Hematopoietic multipotent progenitor cell treated with erythropoietin and hydrocortisone succinate and interleukin-3 and kit ligand, for 15 days (in vitro differentiated cells): ENCODE measurements at regions not wholly inside any gene's neighbourhood (a gene's known extent, or its start where the extent isn't known, plus 50 kb on each side); places are given as distances from the start of the nearest gene placed in this dataset.
"Not testable (repeated sequence)": the region's sequence is repeated elsewhere in the genome, so short reads cannot be mapped to it uniquely, and the experiment has no call there.

ENCODE experiments used
- DNase-seq: peaks from one replicate; pipeline ENCODE4 v3.0.0-alpha.2; 2015; ENCODE audit warnings: low spot score

DNA sequence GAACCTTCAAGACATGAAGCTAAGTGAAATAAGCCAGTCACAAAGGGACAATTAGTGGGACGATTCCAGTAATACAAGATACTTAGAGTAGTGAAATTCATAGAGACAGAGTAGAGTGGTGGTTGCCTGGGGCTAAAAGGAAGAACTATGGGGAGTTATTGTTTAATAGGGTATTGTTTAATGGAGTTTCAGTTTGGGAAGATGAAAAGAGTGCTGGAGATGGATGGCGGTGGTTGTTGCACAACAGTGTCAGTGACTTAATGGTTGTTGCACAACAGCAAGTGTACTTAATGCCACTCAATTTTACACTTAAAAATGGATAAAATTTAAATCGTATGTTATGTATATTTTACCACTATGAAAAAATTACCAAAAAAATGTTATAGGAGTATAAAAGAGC lies 209.7 kb upstream of the TENT5A start:
- no peak for DNase-seq

GRCh38 chr6:81950877-81951276 lies 198.4 kb upstream of the TENT5A start:
- no peak for DNase-seq

DNA sequence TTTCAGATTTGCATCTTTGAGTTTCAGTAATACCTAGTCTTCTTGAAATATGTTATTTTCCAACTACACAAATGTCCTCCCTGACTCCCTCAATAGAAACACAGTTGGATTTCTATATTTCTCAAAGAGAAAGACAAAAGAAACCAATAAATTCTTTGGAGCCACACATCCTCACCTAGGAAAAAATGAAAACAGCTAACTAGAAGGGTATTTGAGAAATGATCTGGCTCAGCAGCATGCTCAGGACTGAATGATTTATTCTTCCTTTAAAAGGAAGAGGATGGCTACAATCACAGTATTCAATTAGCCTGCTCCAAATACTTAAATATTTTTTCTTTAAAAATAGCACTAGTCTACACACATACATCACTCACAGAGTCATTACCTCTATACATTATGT lies 196.4 kb upstream of the TENT5A start:
- no peak for DNase-seq

DNA sequence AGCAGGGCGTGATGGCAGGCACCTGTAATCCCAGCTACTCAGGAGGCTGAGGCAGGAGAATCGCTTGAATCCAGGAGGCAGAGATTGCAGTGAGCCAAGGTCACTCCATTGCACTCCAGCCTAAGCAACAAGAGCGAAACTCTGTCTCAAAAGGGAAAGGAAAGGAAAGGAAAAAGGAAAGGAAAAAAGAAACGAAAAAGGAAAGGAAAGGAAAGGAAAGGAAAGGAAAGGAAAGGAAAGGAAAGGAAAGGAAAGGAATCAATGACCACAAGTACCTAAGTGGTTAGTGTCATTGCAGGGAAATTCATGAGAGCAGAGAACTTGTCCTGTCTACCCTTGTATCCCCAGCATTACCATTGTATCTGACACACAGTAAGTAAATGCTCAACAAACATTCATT lies 195.7 kb upstream of the TENT5A start:
- DNase-seq, result not testable (repeated sequence)

- DNase-seq, result no peak
These were observed 192.2 kb upstream of the TENT5A start for GRCh38 chr6:81944661-81945060.

DNA sequence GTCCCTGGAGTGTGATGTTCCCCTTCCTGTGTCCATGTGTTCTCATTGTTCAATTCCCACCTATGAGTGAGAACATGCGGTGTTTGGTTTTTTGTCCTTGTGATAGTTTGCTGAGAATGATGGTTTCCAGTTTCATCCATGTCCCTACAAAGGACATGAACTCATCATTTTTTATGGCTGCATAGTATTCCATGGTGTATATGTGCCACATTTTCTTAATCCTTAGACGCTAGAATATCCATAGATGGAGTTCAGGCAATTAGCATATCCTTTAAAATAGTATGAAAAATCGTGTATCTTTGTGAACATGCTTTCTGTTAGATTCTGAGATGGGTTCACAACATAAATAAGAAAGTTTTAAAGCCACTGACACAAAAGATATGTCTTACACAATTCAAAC lies 190.4 kb upstream of the TENT5A start:
- DNase-seq, result not testable (repeated sequence)

- DNase-seq, result no peak
These were observed 189.5 kb upstream of the TENT5A start for GRCh38 chr6:81942067-81942370.

- no peak for DNase-seq
These were observed 188.0 kb upstream of the TENT5A start for GRCh38 chr6:81940451-81940985.

- no peak for DNase-seq
These were observed 187.3 kb upstream of the TENT5A start for GRCh38 chr6:81939766-81940165.

DNA sequence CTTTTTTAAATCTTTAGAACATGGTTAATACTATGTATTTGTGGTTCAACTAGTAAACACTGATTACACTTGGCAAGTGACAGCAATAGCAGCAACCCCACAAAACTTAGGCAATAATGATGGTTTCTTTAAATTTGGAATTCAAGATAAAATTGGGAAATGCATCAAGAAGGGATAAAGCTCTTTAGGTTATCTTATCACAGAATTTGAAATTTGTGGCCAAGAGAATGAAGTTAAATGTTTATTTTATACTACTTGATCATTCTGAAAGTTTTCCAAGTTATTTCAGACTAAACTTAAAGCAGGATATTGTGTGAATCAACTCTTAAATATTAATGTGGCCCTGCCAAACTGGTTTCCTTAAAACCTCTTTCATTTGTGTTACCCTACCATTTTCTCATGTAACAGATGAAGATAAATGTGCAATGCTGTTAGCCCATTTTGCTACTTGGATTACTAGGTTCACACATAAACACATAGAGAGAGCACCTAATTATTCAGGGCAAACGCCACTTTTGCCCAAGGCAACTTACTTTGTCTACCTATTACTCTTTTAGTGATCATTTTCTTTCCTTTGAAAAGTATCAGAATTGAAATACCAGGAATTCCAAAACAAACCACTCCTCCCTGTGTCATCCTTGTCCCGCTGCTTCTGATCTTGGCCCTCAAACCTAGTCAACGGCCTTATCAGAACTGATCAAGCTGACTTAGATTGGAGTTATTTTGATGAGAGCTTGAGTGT lies 186.7 kb upstream of the TENT5A start:
- no peak for DNase-seq

GRCh38 chr6:81938014-81938856 lies 185.8 kb upstream of the TENT5A start:
- DNase-seq, result peak; percentile 60

- DNase-seq, result no peak
These were observed 184.9 kb upstream of the TENT5A start for GRCh38 chr6:81937296-81937937.

DNA sequence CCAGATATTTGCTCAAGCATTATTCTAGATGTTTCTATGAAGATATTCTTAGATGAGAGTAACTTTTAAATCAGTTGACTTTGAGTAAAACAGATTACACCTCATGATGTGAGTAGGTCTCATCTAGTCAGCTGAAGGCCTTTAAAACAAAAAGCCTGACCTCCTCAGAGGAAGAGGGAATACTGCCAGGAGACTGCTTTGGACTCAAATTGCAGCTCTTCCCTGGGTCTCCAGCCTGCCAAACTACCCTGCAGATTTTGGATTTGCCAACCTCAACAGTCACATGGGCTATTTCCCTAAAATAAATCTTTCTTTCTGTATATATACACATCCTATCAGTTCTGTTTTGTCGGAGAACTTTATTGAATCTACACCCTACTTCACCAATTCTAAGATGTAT lies 182.5 kb upstream of the TENT5A start:
- DNase-seq, result no peak

- no peak for DNase-seq
These were observed 181.1 kb upstream of the TENT5A start for GRCh38 chr6:81933608-81934051.

- DNase-seq, result no peak
These were observed 180.6 kb upstream of the TENT5A start for GRCh38 chr6:81933089-81933488.

DNA sequence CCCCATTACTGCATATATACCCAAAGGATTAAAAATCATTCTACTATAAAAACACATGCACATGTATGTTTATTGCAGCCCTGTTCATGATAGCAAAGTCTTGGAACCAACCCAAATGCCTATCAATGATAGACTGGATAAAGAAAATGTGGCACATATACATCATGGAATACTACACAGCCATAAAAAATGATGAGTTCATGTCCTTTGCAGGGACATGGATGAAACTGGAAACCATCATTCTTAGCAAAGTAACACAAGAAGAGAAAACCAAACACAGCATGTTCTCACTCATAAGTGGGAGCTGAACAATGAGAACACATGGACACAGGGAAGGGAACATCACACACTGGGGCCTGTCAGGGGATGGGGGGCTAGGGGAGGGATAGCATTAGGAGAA lies 180.0 kb upstream of the TENT5A start:
- DNase-seq, result not testable (repeated sequence)

GRCh38 chr6:81929828-81930227 lies 177.3 kb upstream of the TENT5A start:
- DNase-seq, result no peak

DNA sequence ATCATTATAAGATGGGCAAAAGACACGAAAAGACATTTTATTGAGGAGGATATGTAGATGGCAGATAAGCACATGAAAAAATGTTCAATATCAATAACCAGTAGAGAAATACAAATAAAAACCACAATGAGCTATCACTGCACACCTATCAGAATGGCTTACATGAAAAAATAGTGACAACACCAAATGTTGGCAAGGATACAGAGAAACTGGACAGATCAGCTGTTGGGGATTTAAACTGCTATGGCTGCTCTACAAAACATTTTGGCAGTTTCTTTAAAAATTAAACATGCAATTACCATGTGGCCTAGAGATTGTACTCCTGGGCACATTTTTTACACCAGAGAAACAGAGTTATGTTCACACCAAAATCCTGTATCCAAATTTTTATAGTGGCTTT lies 172.7 kb upstream of the TENT5A start:
- DNase-seq, result no peak

- DNase-seq, result no peak
These were observed 157.8 kb upstream of the TENT5A start for GRCh38 chr6:81909981-81910900.

DNA sequence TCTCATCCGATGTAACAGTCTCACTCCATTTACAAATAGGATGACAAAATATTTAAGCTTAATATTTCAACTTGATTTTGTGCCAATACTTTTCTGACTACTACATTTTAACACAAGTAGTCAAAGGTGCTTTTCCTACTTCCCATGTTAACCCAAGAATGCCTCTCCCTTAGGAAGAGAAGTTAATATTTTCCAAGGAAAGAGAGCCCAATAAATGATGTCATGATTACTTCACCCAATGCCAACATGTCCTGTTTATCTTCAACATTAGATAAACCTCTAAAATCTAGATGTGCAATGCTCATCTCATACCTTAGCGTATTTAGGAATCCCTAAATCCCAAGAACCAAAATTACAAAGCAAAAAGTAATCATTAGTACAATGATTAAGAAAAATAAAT lies 156.7 kb upstream of the TENT5A start:
- no peak for DNase-seq

GRCh38 chr6:81906709-81907204 lies 154.3 kb upstream of the TENT5A start:
- no peak for DNase-seq

DNA sequence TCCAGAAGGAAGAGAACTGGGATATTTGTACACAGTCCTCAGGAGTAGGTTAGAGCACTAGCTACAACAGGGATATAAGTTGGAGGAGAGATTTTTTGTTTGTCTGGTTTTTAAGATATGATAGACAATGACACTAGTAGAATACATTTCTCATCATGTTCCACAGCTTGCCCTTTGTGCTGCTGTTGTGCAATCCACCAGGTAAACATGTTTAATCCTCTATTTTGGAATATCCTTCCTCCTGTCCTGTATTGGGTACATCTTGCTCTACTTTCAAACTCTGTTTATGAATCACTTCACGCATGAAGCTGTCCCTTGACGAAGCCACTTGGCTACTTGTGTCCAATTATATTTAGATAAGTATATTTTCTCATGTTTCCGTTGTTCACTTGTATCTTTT lies 153.6 kb upstream of the TENT5A start:
- DNase-seq, result no peak
